ENCODE measurements at regions not wholly inside any gene's neighbourhood (a gene's known extent, or its start where the extent isn't known, plus 50 kb on each side); places are given as distances from the start of the nearest gene placed in this dataset.

- H3K4me3 ChIP-seq: no peak overlapping the region
- no peaks in the 10 kb centered on the region for H3K36me3 ChIP-seq
- DNase-seq (ENCODE audit: low spot score in 2 of 2): no peak
- H3K9me3 ChIP-seq: no peaks in the 10 kb centered on the region
- H3K27ac ChIP-seq: no peak overlapping the region
- no peaks in the 10 kb centered on the region for H3K27me3 ChIP-seq
- WGBS, 2 donors: 51 to 79% methylated on average over 2 of the region's 2 CpGs
- TF ChIP-seq CTCF (IDR thresholded peaks at IDR 0.05): no peak
- no peak for TF ChIP-seq EP300 (IDR thresholded peaks at IDR 0.05)
- TF ChIP-seq POLR2A (IDR thresholded peaks at IDR 0.05): no peak
- no peaks in the 10 kb centered on the region for H3K4me1 ChIP-seq
Observed at GRCh38 chr3:87175732-87176131, 51.4 kb upstream of the CHMP2B start.

DNA sequence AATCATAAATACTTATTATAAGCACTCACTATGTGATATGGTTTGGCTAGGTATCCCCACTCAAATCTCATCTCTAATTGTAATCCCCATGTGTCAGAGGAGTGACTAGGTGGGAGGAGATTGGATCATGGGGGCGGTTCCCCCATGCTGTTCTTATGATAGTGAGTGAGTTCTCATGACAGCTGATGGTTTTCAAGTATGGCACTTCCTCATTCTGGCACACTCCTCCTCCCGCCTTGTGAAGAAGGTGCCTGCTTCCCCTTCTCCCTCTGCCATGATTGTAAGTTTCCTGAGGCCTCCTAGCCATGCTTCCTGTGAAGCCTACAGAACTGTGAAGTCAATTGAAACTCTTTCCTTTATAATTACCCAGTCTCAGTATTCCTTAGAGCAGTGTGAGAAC lies 53.3 kb upstream of the CHMP2B start:
- Histone ChIP-seq H3K4me3 (no peak overlapping the region), H3K4me1 (no peaks in the 10 kb centered on the region), H3K9me3 (no peaks in the 10 kb centered on the region), H3K27me3 (no peaks in the 10 kb centered on the region), H3K27ac (no peak overlapping the region), H3K36me3 (no peaks in the 10 kb centered on the region)
- no peak for TF ChIP-seq POLR2A (IDR thresholded peaks at IDR 0.05)
- TF ChIP-seq CTCF (IDR thresholded peaks at IDR 0.05): no peak
- TF ChIP-seq EP300 (IDR thresholded peaks at IDR 0.05): no peak
- no peak for DNase-seq (ENCODE audit: low spot score in 2 of 2)
- 86 to 93% methylated on average over 2 of the region's 2 CpGs for WGBS, 2 donors

GRCh38 chr3:87173071-87173470 lies 54.0 kb upstream of the CHMP2B start:
- DNase-seq (ENCODE audit: low spot score in 2 of 2): no peak
- TF ChIP-seq POLR2A (IDR thresholded peaks at IDR 0.05) (no peak), CTCF (IDR thresholded peaks at IDR 0.05) (no peak), EP300 (IDR thresholded peaks at IDR 0.05) (no peak)
- H3K4me1 ChIP-seq: no peaks in the 10 kb centered on the region
- H3K27me3 ChIP-seq: no peaks in the 10 kb centered on the region
- 61 to 63% methylated on average over 3 of the region's 3 CpGs for WGBS, 2 donors
- no peak overlapping the region for H3K4me3 ChIP-seq
- no peaks in the 10 kb centered on the region for H3K9me3 ChIP-seq
- H3K36me3 ChIP-seq: no peaks in the 10 kb centered on the region
- H3K27ac ChIP-seq: no peak overlapping the region

DNA sequence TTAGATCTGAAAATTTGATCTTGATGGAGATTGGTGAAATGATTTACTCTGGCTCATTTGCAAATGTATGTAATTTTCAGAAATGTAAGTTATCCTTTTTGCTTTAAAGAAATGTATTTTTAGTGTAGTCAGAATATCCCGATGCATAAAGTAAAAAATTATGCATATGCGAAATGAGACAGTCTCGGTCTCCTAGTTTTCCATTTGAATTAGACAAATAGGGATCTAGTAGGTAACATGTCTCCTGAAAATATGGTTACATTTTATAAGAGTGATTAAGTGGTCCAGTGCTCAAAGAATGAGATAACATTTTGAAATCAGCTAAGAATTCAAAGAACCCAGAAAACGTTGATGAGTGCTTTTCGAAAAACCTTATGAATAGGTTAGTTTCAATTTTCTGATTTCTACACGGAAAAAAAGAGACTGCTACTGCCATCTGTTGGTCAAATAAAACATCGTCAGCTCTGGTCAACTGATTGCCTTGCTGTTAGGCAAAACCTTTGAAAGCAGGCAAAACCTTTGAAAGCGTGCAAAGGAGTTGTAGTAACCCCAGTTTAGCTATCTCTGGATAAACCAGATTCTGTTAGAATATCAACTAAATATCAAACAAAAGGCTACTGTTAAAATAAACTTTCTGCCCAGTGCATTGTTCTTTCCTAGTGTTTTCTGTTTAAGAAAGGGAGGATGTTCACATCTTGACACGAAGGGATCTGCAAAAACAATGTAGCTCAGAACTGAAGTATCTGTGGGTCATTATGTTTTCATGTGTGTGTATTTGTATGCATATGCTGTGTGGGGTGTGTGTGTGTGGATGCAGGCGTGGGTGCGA lies 59.3 kb upstream of the CHMP2B start:
- TF ChIP-seq CTCF (IDR thresholded peaks at IDR 0.05) (peak; percentile 43 to 64 (median 54)), EP300 (IDR thresholded peaks at IDR 0.05) (no peak)
- peak overlapping the region in 1 of 4 donors; percentile 44 for H3K27ac ChIP-seq
- H3K4me1 ChIP-seq: peaks cover 0 to 9% (median 0%) of the 10 kb centered on the region in 4 donors
- 26 to 35% methylated on average over 11 of the region's 11 CpGs for WGBS, 2 donors
- DNase-seq (ENCODE audit: low spot score in 2 of 2): peak in 1 of 2 donors; percentile 62
- no peaks in the 10 kb centered on the region for H3K27me3 ChIP-seq
- H3K9me3 ChIP-seq: no peaks in the 10 kb centered on the region
- H3K36me3 ChIP-seq: no peaks in the 10 kb centered on the region
- peak overlapping the region; percentile 18 to 43 (median 27) for H3K4me3 ChIP-seq

DNA sequence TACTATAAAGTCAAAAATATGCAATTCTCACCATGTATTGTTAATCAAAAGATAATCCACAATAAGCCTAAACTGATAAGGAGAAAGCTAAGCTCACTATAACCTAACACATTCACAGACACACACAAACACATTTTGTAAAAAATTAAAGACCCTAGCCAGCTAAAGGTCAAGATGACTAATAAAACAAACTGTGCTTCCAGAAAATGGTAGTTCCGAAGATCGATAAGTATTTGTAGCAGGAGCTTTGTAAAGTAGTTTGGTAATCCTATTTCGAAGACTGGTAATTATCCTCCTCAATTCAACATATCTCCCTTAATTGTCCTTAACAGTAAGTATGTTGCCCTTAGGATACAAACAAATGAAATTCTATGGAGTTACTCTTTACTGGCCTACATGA lies 62.9 kb upstream of the CHMP2B start:
- DNase-seq (ENCODE audit: low spot score in 2 of 2): no peak
- H3K9me3 ChIP-seq: no peaks in the 10 kb centered on the region
- 94 to 97% methylated on average over 3 of the region's 3 CpGs for WGBS, 2 donors
- no peak overlapping the region for H3K4me3 ChIP-seq
- no peak overlapping the region for H3K27ac ChIP-seq
- H3K36me3 ChIP-seq: no peaks in the 10 kb centered on the region
- peaks cover 0 to 9% (median 0%) of the 10 kb centered on the region in 4 donors for H3K4me1 ChIP-seq
- no peaks in the 10 kb centered on the region for H3K27me3 ChIP-seq
- no peak for TF ChIP-seq CTCF (IDR thresholded peaks at IDR 0.05)

Data from tibial nerve (tissue), 4 donors.